WTC11 (cell line): ENCODE measurements at regions not wholly inside any gene's neighbourhood (a gene's known extent, or its start where the extent isn't known, plus 50 kb on each side); places are given as distances from the start of the nearest gene placed in this dataset.

Source experiments
- ATAC-seq: fragments of 200-7000 bp; cut with Tn5 transposase; 2 replicates; pipeline ENCODE4 v1.10.0; 2021; ENCODE audit warnings: mild to moderate bottlenecking, moderate library complexity
- CTCF ChIA-PET: fragments of 300-600 bp; sonication (Branson Sonifier 250); formaldehyde crosslinking; loops from one replicate; lab custom pipeline; 2021; ENCODE audit warnings: antibody characterized with exemption; lab: Charles Lee
- POLR2A ChIA-PET: fragments of 350-600 bp; sonication (Branson Sonifier 250); formaldehyde crosslinking; loops from one replicate; lab custom pipeline; 2021; ENCODE audit warnings: antibody characterized with exemption; lab: Charles Lee
- DNase-seq: peaks from one replicate; pipeline ENCODE4 v3.0.0; 2021; ENCODE audit warnings: low spot score
- H3K27ac Mint-ChIP-seq: 2 replicates; pipeline ENCODE4 v1.8.0; 2021; ENCODE audit warnings: mixed read lengths
- H3K27me3 Mint-ChIP-seq: 2 replicates; pipeline ENCODE4 v1.8.0; 2021; ENCODE audit warnings: low read depth, mild to moderate bottlenecking, moderate library complexity, mixed read lengths
- H3K36me3 Mint-ChIP-seq: 2 replicates; pipeline ENCODE4 v1.8.0; 2021; ENCODE audit warnings: mixed read lengths
- H3K4me1 Mint-ChIP-seq: 2 replicates; pipeline ENCODE4 v1.8.0; 2022; ENCODE audit warnings: mixed read lengths
- H3K4me3 Mint-ChIP-seq: 2 replicates; pipeline ENCODE4 v1.8.0; 2021; ENCODE audit warnings: mild to moderate bottlenecking, moderate library complexity, mixed read lengths
- H3K9me3 Mint-ChIP-seq: 2 replicates; pipeline ENCODE4 v1.8.0; 2021; ENCODE audit warnings: mixed read lengths
- ARID4B ChIP-seq: sonication (generic); formaldehyde crosslinking; IDR thresholded peaks from 2 replicates; pipeline ENCODE4 v1.8.0; 2023; ENCODE audit warnings: missing genetic modification reagents, mild to moderate bottlenecking, borderline replicate concordance
- ATF1 ChIP-seq: sonication (generic); formaldehyde crosslinking; IDR thresholded peaks from 2 replicates; pipeline ENCODE4 v1.8.1; 2023; ENCODE audit warnings: mild to moderate bottlenecking, moderate library complexity, missing genetic modification reagents
- ETV6 ChIP-seq: sonication (generic); formaldehyde crosslinking; IDR thresholded peaks from 2 replicates; pipeline ENCODE4 v1.8.1; 2022; ENCODE audit warnings: mild to moderate bottlenecking, missing genetic modification reagents
- IRF2 ChIP-seq: sonication (generic); formaldehyde crosslinking; IDR thresholded peaks from 2 replicates; pipeline ENCODE4 v1.8.0; 2022; ENCODE audit warnings: low read depth, missing genetic modification reagents, borderline replicate concordance
- JAZF1 ChIP-seq: fragments of 250-450 bp; sonication (Bioruptor Pico); IDR thresholded peaks from 2 replicates; pipeline ENCODE4 v1.9.0; 2021; ENCODE audit warnings: moderate library complexity, mild to moderate bottlenecking, inconsistent platforms
- MXD4 ChIP-seq: fragments of 250-450 bp; sonication (Bioruptor Pico); IDR thresholded peaks from 2 replicates; pipeline ENCODE4 v1.8.0; 2021; ENCODE audit warnings: mild to moderate bottlenecking, moderate library complexity, borderline replicate concordance
- MYBL2 ChIP-seq: sonication (generic); formaldehyde crosslinking; IDR thresholded peaks from 2 replicates; pipeline ENCODE4 v1.8.1; 2023; ENCODE audit warnings: mild to moderate bottlenecking, moderate library complexity, missing genetic modification reagents
- NR1H2 ChIP-seq: sonication (generic); formaldehyde crosslinking; IDR thresholded peaks from 2 replicates; pipeline ENCODE4 v1.9.0; 2021; ENCODE audit warnings: mild to moderate bottlenecking, moderate library complexity, missing genetic modification reagents
- PREB ChIP-seq: sonication (generic); formaldehyde crosslinking; IDR thresholded peaks from 2 replicates; pipeline ENCODE4 v1.8.1; 2022; ENCODE audit warnings: mild to moderate bottlenecking, missing genetic modification reagents, moderate library complexity, borderline replicate concordance
- ZNF138 ChIP-seq: sonication (generic); formaldehyde crosslinking; conservative IDR thresholded peaks from 2 replicates; pipeline ENCODE4 v1.8.1; 2022; ENCODE audit warnings: mild to moderate bottlenecking, moderate library complexity, missing genetic modification reagents
- ZNF263 ChIP-seq: sonication (generic); formaldehyde crosslinking; IDR thresholded peaks from 2 replicates; pipeline ENCODE4 v1.8.1; 2022; ENCODE audit warnings: low read depth, mild to moderate bottlenecking, moderate library complexity, missing genetic modification reagents
- ZNF281 ChIP-seq: sonication (generic); formaldehyde crosslinking; IDR thresholded peaks from 2 replicates; pipeline ENCODE4 v1.8.0; 2023; ENCODE audit warnings: mild to moderate bottlenecking, missing genetic modification reagents
- ZNF425 ChIP-seq: fragments of 250-450 bp; sonication (Bioruptor Pico); conservative IDR thresholded peaks from 2 replicates; pipeline ENCODE4 v1.9.0; 2021; ENCODE audit warnings: mild to moderate bottlenecking
- TF ChIP-seq, protein P1 (sequence below): sonication (generic); formaldehyde crosslinking; IDR thresholded peaks from 2 replicates; pipeline ENCODE4 v1.8.0; 2022; ENCODE audit warnings: missing genetic modification reagents
- TF ChIP-seq, protein P2 (sequence below): sonication (generic); formaldehyde crosslinking; IDR thresholded peaks from 2 replicates; pipeline ENCODE4 v1.8.1; 2023; ENCODE audit warnings: mild to moderate bottlenecking, missing genetic modification reagents, borderline replicate concordance

DNA sequence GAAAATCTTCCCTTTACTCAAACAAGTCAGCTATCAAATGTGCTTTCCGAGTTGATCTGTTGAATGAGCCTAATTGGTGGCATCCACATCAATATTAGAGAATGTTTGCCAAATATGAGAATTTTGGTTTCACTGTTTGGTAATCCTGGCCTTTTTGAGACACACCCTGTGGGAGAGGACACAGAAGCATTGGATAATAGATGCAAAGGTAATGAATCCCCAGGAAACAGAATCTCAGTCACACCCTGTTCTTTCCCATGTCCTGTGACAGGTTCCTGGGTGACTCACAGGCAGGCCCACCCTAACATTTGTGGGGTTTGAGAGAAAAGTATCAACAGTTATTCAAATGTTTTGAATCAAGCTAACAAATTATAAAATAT, 99.8 kb upstream of the PELI1 start:
- Mint-ChIP-seq H3K36me3 (peaks cover 18% of the 10 kb centered on the region), H3K9me3 (peaks cover 8% of the 10 kb centered on the region), H3K27me3 (no peaks in the 10 kb centered on the region), H3K4me1 (peaks cover 44% of the 10 kb centered on the region), H3K27ac (no peak overlapping the region), H3K4me3 (no peak overlapping the region)
- TF ChIP-seq JAZF1 (CRISPR knock-in tag) (no peak), ATF1 (CRISPR knock-in tag) (no peak), IRF2 (CRISPR knock-in tag) (no peak), PREB (no peak), MYBL2 (CRISPR knock-in tag) (no peak), MXD4 (CRISPR knock-in tag) (no peak), ZNF425 (CRISPR knock-in tag) (no peak), NR1H2 (CRISPR knock-in tag) (no peak), ARID4B (CRISPR knock-in tag) (no peak), ZNF281 (no peak)
- TF ChIP-seq, protein P1, sequence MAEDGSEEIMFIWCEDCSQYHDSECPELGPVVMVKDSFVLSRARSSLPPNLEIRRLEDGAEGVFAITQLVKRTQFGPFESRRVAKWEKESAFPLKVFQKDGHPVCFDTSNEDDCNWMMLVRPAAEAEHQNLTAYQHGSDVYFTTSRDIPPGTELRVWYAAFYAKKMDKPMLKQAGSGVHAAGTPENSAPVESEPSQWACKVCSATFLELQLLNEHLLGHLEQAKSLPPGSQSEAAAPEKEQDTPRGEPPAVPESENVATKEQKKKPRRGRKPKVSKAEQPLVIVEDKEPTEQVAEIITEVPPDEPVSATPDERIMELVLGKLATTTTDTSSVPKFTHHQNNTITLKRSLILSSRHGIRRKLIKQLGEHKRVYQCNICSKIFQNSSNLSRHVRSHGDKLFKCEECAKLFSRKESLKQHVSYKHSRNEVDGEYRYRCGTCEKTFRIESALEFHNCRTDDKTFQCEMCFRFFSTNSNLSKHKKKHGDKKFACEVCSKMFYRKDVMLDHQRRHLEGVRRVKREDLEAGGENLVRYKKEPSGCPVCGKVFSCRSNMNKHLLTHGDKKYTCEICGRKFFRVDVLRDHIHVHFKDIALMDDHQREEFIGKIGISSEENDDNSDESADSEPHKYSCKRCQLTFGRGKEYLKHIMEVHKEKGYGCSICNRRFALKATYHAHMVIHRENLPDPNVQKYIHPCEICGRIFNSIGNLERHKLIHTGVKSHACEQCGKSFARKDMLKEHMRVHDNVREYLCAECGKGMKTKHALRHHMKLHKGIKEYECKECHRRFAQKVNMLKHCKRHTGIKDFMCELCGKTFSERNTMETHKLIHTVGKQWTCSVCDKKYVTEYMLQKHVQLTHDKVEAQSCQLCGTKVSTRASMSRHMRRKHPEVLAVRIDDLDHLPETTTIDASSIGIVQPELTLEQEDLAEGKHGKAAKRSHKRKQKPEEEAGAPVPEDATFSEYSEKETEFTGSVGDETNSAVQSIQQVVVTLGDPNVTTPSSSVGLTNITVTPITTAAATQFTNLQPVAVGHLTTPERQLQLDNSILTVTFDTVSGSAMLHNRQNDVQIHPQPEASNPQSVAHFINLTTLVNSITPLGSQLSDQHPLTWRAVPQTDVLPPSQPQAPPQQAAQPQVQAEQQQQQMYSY (CRISPR knock-in tag), result no peak
- POLR2A ChIA-PET, result no interaction called here
- no peak for DNase-seq
- no peak for ATAC-seq
- CTCF ChIA-PET, result no interaction called here

DNA sequence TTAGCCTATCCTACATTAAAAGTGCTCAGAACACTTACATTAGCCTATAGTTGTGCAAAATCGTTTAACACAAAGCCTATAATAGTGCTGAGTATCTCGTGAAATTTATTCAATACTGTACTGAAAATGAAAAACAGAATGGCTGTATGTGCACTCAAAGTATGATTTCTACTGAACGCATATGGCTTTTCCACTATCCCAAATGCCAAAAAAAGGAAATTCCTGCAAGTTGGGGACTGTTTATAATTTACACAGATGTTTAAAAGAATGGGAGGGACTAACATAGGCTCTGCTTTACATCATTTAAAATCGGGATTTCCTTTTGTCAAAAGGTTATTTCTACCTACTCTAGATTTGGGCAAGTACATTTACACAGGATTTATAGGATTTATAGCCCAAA, 101.4 kb upstream of the PELI1 start:
- Mint-ChIP-seq H3K9me3 (peaks cover 4% of the 10 kb centered on the region), H3K4me1 (peaks cover 60% of the 10 kb centered on the region), H3K27me3 (no peaks in the 10 kb centered on the region), H3K4me3 (no peak overlapping the region), H3K36me3 (peaks cover 22% of the 10 kb centered on the region), H3K27ac (no peak overlapping the region)
- no peak for ATAC-seq
- CTCF ChIA-PET, result no interaction called here
- DNase-seq, result no peak
- POLR2A ChIA-PET, result no interaction called here
- no peak for TF ChIP-seq ZNF263 (CRISPR knock-in tag)
- TF ChIP-seq NR1H2 (CRISPR knock-in tag), result no peak
- TF ChIP-seq ZNF138 (CRISPR knock-in tag), result no peak
- TF ChIP-seq, protein P2, sequence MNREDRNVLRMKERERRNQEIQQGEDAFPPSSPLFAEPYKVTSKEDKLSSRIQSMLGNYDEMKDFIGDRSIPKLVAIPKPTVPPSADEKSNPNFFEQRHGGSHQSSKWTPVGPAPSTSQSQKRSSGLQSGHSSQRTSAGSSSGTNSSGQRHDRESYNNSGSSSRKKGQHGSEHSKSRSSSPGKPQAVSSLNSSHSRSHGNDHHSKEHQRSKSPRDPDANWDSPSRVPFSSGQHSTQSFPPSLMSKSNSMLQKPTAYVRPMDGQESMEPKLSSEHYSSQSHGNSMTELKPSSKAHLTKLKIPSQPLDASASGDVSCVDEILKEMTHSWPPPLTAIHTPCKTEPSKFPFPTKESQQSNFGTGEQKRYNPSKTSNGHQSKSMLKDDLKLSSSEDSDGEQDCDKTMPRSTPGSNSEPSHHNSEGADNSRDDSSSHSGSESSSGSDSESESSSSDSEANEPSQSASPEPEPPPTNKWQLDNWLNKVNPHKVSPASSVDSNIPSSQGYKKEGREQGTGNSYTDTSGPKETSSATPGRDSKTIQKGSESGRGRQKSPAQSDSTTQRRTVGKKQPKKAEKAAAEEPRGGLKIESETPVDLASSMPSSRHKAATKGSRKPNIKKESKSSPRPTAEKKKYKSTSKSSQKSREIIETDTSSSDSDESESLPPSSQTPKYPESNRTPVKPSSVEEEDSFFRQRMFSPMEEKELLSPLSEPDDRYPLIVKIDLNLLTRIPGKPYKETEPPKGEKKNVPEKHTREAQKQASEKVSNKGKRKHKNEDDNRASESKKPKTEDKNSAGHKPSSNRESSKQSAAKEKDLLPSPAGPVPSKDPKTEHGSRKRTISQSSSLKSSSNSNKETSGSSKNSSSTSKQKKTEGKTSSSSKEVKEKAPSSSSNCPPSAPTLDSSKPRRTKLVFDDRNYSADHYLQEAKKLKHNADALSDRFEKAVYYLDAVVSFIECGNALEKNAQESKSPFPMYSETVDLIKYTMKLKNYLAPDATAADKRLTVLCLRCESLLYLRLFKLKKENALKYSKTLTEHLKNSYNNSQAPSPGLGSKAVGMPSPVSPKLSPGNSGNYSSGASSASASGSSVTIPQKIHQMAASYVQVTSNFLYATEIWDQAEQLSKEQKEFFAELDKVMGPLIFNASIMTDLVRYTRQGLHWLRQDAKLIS (CRISPR knock-in tag), result no peak
- no peak for TF ChIP-seq ETV6
